OCI-M1 (cell line): ENCODE measurements at regions not wholly inside any gene's neighbourhood (a gene's known extent, or its start where the extent isn't known, plus 50 kb on each side); places are given as distances from the start of the nearest gene placed in this dataset.

Experiments
- DNase-seq: peaks from one replicate; lab custom pipeline; 2025; lab: John Stamatoyannopoulos, UW

DNA sequence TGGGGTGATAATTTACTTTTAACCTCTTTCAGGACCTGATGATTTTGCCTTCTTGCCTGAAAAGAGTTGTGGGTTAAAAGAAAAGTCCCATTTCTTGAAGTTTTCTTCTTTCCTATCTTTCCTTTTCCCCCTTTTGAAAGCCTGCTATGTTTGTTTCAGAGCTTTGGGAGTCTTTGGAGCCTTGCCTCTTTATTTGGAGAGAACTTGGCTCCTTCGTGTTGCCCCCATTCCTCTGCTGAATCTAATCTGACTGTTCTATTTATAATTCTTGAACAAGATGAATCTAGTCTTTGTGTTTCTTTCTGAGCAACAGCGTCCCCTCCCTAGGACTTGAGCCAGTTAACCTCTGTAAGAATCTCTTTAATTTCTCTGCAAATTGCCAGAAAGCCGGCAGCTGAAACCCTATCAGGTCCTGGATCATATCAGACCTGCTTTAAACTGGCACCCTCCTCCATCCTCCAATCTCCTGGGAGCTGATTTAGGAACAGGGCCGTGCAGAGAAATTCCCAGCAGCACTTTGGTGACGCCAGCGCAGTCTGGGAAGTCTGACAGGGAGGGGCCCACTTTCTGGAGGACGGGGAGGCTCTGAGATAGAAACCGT is 289.1 kb upstream of the SORL1-AS1 start:
- DNase-seq: no peak

GRCh38 chr11:121741351-121741760 is 288.6 kb upstream of the SORL1-AS1 start:
- no peak for DNase-seq

DNA sequence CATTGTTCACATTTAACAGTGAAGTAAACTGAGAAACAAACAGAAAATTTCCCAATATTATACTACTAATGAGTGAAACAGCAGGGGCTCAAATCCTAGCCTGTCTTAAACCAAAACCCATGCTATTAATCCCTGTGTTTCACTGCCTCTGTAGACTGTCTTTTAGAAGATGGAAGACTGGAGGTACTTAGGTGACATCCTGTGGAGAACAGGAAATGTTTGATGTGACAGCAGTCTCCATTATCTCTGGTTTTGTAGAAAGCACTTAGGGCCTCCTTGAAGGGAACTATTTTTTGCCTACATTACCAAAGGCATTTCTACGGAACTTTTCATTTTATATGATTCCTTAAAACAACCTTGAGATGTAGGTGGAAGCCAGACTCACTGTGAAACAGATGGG is 288.1 kb upstream of the SORL1-AS1 start:
- no peak for DNase-seq

GRCh38 chr11:121733858-121734257 is 281.1 kb upstream of the SORL1-AS1 start:
- DNase-seq: no peak

GRCh38 chr11:121727942-121728341 is 275.2 kb upstream of the SORL1-AS1 start:
- no peak for DNase-seq

- no peak for DNase-seq
These were observed 270.5 kb upstream of the SORL1-AS1 start for GRCh38 chr11:121723246-121723741.

DNA sequence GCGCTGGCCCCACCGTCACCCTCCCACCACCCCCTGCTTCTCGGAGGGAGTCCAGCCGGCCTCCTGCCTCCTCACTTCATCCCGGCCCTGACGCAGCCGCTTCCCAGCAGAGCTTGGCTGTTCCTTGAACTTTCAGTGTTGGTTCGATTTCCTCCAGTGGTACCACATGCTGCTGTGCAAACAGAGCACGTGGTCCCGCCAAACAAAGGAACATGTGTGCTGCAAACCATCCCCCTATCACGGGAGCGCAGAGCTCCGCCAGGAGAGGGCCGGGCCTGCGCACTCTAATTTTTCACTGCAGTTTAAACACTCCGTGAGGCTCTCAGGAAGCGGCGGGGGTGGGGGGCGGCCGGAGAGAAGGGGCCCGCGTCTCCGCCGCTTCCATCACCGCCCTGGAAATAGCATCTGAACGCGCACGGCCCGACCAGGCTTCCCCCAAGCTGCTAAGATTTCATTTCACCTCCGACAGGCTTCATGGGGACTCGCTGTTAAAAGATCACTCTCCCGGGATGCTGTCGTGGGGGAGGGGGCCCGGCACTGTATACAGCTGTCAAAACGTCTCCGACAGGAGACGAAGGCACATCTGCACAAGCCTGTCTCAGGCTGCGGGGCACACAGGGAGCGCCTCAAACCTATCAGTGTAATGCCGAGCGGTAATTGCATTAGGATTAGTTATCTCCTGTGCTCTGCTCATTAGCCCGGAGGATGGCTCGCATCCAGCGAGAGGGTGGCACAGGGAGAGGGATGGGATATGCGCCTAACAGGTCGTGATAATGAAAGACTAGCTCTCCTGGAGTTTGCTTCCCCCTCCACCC is 269.9 kb upstream of the SORL1-AS1 start:
- DNase-seq: no peak

DNA sequence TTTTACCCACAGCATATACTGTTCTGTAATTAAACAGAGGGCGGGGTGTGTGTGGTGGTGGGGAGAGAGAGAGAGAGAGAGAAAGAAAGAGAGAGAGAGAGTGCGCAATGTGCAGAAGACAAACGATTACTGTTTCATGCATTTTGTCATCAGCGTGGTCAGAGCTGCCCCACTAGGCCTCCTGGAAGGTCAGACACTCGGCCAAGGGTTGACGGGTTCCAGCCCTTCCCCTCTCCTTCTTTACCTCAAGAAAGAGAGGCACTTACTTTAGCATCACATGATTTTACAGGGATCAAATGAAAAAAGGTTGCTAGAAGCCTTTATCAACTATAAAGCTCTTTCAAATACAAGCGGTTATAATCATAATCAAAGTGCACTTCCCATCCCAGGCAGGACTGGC is 269.2 kb upstream of the SORL1-AS1 start:
- no peak for DNase-seq

DNA sequence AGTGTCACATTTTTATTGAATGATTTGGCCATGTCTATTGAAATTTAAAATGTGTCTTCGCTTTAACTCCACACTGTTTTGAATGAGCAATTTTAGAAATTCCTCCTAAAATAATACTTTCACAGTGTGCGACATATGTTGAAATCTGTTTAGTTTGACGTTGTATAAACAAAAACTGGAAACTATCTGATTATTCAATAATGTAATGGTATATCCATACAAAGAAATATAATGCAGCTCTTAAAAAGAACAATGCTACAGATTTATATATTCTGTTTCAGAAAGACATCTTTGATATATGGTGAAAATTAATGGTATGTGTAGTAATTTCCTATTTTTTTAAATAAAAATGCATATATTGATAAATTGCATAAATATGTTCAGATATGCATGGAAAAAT is 268.7 kb upstream of the SORL1-AS1 start:
- DNase-seq: no peak

DNA sequence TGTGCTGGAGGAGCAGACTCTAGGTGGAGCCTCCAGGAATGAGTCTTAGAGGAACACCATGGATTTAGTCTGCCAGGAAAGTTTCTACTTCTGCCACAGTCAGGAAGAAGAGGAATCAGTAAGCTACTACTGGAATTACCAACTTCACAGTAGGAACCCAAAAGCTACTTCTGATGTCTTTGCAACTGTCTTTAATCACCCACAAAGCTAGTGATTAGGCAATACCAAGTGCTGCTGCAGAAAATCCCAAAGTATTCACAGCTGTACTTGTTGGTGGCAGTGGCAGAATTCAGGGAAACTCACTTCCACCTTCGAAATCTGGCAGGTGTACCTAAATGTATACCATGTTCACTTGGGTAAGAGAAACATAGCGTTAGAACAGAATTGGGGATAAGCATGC is 264.5 kb upstream of the SORL1-AS1 start:
- DNase-seq: no peak

DNA sequence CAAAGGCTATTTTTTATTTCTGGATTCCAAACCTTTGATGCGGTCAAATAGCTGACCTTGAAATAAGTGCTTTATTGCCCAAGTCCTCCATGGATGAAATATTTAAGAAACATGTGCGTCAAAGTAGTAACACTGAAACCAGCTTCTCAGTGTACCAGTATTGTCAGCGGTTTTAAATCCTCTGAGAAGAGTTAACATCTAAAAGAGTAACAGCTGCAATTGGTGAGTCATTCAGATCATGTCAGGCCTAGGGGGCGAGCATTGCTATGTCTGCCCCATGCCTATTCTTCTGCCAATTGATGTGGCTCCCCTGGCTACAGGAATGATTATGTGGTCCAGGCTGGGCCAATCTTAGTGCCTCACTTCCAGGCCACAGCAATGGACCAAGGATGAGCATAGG is 263.3 kb upstream of the SORL1-AS1 start:
- DNase-seq: no peak

- no peak for DNase-seq
These were observed 262.6 kb upstream of the SORL1-AS1 start for GRCh38 chr11:121715405-121715804.

- DNase-seq: no peak
These were observed 261.6 kb upstream of the SORL1-AS1 start for GRCh38 chr11:121714351-121714750.

GRCh38 chr11:121711939-121712338 is 259.2 kb upstream of the SORL1-AS1 start:
- DNase-seq: no peak

- DNase-seq: no peak
These were observed 258.5 kb upstream of the SORL1-AS1 start for GRCh38 chr11:121711236-121711635.

DNA sequence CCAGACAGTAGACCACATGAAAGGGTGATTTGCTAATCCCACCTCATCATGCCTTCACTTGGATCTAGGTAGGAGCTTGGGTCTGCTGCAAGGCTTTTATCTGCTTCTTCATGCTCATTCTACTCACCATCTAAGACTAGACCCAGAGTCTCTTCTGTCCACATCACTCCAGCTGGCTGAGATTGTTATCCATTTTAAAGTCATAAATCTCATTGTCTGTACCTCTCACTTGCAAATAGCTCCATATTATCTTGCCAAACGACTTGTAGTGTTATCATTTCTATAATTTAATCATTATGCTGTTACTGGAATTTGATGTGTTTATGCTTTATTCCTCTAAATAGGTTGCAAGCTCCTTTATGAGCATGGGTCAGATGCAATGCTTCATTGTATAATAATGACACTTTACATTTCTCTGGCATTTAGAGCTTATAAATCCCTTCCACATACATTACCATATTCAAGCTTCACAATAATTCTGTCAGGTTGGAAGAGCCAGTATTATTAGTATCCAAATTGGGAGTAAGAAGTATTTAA is 254.2 kb upstream of the SORL1-AS1 start:
- no peak for DNase-seq

DNA sequence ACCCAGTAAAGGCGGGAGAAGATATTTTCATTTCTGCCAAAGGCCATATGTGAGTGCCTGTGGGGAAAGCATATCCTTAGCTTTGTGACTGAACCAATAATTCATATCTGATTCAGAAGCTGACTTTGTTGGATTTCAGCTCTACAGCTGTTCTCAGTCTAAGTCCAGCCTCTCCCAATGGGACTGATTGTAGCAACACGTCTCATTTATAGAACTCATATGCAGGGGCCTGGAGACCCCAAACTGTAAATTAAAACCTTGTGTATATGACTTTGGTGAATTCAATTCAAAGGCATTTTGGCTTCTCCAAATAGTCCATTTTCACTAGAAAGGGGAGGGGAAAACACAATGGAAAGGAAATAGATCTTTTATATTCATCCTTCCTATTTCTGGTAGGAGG is 250.4 kb upstream of the SORL1-AS1 start:
- no peak for DNase-seq

GRCh38 chr11:121700968-121701367 is 248.2 kb upstream of the SORL1-AS1 start:
- DNase-seq: no peak

DNA sequence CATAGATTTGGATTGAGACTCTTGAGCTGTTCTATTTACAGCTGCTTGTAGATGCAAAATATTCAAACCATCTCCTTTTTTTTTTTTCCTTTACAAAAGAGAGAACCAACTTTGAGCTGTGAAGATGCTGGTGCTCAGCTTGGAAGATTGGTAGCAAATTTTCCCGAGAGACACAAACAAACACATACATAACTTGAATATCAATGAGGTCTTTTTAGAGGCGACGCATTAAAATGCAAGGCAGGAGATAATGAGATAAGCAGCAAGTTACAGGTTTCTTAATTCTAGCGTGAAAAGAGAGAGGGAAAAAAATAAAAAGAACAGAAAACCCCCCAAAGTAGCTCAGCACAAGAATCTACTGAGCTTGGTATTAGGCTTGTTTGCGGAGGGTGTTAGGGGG is 247.0 kb upstream of the SORL1-AS1 start:
- no peak for DNase-seq

GRCh38 chr11:121696931-121697670 is 244.3 kb upstream of the SORL1-AS1 start:
- DNase-seq: no peak

- no peak for DNase-seq
These were observed 243.6 kb upstream of the SORL1-AS1 start for GRCh38 chr11:121696177-121696871.

GRCh38 chr11:121692236-121692635 is 239.5 kb upstream of the SORL1-AS1 start:
- DNase-seq: no peak
